GM18861 (cell line): ENCODE measurements at regions not wholly inside any gene's neighbourhood (a gene's known extent, or its start where the extent isn't known, plus 50 kb on each side); places are given as distances from the start of the nearest gene placed in this dataset.
"Not testable (repeated sequence)": the region's sequence is repeated elsewhere in the genome, so short reads cannot be mapped to it uniquely, and the experiment has no call there.

ENCODE experiments used
- ATAC-seq: cut with Tn5 transposase; IDR thresholded peaks from one replicate; pipeline ENCODE4 v1.9.1; 2021; ENCODE audit not compliant: unreplicated experiment

DNA sequence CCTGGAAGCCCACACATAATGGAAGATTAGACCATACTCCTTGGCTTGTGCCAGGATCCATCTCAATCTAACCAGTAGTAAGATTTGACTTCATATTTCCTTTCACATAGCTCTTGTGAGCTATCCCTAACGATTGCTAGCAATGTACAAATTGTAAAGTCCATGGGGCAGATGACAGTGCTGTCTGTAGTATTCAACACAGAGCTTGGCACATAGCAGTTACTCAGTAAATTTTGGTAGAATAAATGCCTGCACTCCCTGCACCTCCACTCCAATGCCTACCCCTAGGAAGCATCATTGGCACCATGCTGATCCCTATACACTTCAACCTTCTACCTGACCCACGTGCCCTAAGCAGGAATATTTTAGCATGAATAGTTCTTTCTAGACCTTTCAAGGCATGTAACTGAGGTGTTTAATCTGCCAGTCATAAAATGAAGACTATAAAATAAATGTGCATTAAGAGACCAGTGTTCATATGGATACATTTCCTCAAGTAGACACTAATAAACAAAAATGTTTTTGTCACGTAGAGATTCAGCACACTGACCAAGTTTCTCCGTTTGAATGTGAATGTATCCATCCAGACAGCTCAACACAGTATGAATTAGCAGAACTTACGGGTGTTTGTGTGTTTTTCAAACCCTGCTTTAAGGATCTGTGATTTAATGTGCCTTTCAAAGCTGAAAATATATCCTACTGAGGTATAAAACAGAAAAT, 98.8 kb downstream of the BMP4 start:
- no peak for ATAC-seq

DNA sequence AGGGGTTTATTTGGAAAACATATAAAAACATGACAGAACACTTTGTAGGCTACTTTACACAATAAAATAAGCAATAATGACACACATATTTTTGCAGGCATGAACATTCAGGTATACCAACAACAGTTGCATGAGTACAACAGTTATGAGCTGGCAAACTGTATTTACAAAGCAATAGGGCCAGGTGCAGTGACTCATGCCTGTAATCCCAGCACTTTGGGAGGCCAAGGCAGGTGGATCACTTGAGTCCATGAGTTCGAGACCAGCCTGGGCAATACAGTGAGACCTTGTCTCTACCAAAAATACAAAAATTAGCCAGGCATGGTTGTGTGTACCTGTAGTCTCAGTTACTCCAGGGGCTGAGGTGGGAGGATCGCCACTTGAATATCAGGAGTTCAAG, 101.1 kb downstream of the BMP4 start:
- no peak for ATAC-seq

DNA sequence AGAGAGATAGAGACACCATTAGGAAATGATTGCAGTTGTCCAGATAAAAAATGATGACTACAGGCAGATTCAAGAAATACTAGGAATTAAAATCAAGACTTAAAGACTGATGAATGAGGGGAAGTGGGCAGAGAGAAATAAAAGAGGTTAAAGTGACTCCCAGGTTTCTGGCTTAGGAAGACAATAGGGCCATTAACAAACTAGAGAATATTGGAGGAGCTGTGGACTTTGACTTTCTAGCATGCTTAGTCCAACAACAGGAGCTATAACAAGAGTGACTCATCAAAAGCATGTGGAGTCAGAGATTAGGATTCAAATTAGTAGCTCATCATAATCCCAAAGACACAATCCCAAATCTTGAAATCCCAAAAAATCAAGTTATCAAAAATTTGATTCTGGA, 101.5 kb downstream of the BMP4 start:
- no peak for ATAC-seq

DNA sequence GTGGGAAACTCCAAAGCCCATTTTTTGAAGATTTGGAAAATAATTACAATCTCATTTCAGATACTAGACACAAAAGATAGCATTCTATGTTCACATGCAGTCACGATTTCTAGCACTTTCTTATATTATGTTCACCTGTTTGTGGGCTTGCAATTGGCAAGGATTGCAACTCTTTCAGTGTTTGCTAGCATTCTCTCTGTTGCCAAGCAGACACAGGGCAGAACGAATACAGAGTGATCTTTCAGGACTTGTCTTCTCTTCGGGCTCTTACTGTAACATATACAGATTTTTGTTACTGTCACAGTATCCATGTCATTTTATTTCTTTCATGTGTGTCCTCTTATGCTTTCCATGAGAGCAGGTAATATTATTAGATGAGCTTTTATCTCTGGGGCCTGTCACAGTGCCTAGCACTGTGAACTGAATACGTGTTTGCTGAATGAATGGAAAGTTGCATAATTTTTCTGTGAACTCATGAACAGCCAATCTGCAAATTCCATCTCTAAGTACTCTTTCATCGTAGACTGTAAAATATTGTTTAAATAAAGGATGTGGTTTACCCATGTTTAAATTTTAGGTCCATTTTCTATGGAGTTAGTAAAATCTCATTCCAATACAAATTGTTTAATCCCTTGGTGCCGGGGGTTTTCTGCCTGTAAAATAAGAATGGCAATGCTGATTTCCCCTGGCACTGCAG, 105.1 kb downstream of the BMP4 start:
- ATAC-seq, result no peak

DNA sequence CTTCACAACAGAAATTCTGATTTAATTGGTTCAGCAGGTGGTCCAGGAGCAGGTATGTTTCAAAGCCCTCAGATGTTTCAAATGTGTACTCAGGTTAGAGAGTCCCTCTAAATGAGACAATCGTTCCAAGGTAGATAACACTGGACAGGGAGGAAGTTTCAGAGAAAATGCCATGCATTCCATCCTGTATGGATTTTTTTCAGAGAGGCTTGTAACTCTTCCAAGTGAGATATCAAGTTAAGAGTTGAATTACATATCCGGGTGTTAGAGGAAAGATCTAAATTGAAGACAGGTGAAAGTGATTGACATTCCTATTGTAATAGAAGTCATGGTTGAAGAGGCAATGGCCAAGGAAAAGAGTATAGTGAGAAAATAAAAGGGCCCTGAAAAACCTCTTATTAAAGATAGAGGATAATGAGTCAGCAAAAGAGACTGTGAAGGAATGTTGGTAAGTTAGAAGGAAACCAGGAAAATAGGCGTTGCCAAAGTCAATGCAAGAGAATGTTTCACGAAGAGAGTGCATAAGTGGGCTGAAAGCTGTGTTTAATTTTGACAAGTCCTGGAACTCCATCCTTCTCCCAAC, 105.8 kb downstream of the BMP4 start:
- ATAC-seq, result no peak

DNA sequence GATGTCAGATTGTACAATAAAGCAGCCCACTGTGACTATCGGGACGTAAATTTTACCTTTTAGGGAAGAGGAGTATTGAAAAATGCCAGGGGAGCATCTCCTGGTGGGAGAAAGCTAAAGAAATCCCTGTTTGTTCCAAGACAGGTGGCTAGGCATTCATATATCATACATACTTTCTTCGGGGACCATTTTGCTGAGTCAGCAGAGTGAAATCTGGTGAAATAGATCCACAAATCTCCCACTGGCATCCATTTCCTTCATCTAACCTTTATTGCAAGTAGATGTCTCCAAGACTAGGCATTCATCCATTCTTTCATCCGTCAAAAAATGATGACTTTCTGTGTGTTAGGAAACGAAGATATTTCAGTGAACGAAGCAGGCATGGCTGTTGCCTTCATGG, 107.1 kb downstream of the BMP4 start:
- ATAC-seq, result no peak

DNA sequence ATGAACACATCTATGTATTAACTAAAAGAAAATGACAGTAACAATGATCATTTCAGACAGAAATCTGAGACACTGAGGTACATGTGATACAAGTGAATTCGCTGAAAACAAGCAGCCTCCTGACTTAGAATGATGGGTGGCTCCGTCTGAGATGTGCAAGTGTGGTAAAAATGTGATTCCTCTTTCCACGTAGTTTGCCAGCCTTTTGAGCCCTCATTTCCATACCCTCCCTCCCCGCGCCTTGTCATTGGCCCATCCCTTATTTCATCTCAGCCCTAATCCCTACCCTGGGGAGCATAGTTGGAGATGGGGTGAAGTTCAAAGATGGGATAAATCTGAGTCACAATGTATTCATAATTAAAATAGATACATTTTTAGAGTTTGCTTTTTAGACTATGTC, 107.8 kb downstream of the BMP4 start:
- ATAC-seq, result no peak

DNA sequence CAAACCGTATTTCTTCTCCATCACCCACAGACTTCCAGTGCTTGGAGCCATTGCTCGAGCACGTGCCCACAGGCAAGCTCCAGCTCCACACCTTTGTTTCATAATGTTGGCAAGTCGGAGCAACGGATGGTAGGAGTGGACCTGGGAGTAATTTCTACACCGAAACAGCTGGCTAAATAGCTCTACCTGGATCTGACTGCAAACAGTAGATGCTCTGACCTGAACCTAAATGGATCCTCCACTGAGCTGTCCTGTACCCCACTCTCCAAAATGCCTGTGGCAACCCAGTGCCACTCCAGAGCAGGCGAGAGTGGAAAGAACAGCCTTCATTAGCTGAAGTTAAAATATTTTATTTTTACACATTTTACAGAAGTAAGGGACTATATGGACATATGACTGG, 108.7 kb downstream of the BMP4 start:
- no peak for ATAC-seq

DNA sequence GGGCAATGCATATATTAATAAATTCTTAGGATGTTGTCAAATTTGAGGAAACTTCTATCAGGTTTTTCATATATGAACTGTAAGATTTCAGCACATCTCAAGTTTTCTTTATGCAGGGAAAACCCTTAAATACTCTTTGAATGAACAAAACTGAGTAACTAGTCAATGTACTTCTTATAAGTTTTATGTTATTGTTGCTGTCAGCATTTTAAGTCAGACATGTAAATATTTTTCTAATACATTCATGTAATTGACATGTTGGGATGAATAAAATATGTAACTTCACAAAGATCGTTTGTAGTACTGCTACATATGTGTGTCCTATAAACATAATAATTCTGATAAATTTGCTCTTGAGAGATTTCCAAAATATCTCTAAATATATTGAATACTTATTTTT, 109.6 kb downstream of the BMP4 start:
- no peak for ATAC-seq

DNA sequence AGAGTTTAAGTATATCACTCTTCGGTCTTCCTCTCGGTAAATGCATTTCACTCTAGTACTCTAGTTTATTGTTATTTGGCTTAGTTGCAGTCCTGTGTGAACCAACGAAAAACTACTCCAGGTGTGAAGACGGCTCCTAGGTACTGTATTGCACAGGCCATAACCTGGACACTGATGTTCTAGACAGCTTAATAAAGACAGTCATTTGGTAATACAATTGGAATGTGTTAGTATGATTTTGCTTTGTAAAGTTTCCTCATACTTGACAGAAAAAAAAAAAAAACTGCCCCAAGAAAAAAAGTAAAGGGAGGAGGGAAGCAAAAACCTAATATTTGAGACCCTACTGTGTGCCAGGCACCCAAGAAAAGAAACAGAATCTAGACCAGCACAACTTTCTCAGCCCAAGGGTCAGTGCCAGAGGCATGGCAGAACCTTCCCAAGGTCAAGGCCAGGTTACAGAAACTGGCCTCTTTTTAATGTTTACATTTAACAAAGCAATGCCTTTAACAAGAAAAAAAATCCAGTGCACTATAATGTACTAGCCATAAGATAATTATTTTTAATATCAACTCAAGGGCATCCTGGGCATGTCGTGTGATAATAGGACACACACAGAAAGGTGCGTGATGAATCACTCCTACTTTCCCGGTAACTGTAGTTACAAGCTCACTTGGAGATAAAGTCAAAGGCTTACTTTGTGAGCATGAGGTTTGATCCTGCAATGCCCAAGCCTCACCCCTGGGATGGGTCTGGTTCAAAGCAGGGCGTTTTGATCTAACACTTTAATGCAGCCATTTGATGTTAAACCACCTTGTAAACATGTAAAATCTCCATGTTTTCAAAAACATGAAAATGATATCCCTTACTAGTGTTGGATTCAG, 110.6 kb downstream of the BMP4 start:
- ATAC-seq, result no peak

DNA sequence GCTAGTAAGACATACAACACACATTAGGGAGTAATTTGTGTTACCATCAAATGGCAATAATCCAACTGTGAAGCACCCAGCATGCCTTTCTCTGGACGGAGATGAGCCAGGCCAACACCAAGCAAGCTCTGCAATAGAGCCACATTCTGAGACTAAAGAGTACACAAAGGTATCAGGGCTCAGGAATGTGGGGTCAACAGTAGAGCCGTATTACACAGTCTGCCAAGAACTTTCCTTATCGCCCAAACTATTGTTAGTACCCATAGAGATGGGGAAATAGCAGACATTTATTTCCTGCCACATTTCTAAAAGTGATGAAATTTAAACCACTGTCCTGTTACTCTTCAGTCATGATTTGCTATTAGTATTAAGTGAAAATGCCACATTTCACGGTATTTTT, 113.7 kb downstream of the BMP4 start:
- no peak for ATAC-seq

DNA sequence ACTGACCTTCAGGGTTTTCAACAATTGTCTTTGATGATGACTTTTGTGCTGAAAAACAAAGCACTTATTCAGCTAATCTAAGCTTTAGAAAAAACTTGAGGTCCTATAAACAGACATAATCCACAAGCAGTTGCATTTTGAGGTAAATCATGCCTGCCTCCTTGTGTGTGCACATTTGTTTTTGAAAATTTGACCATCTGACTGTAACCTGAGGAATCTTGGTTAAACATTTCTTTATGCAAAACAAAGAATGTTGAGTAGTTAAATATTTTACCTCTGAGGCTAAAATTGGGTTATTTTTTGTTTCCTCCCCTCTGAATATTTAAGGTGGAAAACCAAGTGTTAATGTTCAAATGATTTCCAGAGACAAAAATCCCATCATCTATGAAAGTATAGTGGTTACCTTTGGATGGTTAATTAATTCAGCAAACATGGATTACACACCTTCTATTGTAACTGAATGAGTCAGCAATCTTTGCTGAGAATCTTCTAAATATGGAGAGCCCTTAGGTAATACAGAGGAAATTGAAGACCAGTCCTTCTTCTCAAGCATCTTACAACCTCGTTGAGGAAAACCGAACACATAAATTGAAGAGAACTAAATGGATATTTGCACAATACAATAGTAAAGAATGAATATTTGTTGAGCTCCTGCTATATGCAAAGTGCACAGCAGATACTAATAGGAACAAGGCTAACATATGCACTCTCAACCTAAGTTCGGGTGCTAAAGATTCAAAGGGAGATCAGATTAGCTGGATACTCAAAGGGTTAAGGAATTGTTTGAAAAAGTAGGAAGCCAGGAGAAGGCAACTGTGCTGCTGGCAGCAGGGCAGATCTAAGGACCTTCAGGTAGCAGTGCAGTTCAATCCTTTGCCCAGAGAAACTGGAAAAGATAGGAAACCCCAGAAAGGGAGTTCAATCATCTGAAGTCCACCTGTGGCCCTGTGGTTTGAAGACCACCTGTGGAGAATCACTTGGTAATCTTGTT, 115.2 kb downstream of the BMP4 start:
- ATAC-seq, result no peak

DNA sequence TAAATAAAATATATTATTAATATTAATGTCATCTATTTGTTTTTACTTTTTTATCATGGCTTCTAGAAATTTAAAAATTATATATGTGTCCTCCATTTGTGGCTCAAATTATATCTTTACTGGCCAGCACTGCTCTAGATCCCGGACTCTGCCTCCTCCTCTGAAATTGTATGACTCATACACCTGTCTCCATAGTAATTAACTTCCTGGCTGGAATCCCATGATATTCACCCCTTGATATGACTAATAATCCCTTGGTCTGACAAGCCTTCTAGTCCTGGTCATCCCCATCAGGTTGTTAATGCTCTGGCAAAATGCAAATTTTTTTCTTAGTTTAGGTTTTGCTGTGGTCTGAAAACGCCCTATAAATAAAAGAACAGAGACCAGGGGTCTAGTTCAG, 116.2 kb downstream of the BMP4 start:
- no peak for ATAC-seq

DNA sequence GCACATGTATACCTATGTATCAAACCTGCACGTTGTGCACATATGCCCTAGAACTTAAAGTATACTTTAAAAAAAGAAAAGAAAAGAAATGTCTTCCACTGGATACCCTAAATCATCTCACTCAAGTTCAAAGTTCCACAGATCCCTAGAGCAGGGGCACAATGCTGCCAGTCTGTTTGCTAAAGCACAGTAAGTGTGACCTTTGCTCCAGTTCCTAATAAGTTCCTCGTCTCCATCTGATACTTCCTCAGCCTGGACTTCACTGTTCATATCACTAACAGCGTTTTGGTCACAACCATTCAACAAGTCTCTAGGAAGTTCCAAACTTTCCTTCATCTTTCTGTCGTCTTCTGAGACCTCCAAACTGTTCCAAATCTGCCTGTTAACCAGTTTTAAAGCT, 118.3 kb downstream of the BMP4 start:
- ATAC-seq, result no peak

DNA sequence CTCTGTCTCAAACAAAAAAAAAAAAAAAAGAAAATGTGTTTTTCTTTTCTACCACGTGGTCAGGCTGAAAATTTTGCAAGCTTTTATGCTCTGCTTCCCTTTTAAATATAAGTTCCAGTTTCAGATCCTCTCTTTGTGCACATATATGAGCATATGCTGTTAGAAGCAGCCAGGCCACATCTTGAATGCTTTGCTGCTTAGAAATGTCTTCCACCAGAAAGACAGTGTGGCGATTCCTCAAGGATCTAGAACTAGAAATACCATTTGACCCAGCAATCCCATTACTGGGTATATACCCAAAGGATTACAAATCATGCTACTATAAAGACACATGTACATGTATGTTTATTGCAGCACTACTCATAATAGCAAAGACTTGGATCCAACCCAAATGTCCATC, 119.0 kb downstream of the BMP4 start:
- not testable (repeated sequence) for ATAC-seq

DNA sequence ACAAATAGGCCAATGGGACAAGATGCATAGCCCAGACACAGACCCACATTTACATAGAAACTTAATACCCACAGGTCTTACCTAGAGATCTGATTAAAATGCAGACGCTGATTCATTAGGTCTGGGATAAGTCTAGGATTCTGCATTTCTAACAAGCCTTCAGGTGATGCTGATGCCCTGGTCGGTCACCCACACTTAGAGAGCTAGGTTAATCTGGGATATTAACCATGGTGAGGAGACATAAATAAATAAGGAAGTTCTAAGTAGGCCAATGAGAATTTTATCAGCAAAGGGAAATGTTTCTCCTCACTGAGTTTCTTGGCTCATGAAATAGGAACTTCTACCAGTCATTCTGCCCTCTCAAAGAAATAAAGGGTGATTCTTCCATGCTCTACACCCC, 120.1 kb downstream of the BMP4 start:
- ATAC-seq, result no peak

DNA sequence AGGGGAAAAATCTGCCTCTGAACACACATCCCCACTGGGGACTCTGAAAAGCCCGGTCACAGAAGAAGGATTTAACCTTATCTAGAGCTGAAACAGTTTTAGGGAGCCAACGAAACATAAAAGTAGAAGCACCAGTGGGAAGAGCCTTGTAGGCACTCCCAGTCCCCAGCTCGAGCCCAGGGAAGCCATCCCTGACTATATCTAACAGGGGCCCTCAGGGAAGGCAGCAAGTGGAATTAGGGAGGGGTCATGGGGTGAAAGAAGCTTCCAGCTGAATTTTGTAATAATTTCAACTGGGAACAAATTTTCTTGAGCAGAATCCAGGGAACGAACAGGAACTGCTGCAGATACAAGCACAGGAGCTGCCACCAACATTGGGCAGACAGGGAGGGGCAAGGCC, 127.8 kb downstream of the BMP4 start:
- ATAC-seq, result no peak

DNA sequence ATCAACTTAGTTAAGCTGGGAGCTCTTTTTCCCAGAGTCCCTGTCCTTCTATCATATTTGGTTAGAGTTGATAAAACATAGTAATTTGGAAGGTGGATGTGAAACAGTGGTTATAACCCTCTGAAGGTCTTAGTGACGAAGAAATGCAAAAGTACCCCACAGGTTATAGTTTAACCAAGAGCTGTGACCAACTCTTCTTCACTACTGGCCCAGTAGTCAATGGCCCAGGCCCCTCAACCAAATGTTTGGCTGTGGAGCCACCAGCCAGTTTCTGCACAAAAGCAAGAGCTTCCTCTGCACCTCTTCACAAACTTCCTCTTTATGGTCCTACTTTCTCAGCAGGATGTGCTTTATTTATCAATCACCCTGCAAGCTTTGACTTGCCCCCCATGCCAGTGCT, 132.6 kb downstream of the BMP4 start:
- peak; percentile 93 for ATAC-seq

DNA sequence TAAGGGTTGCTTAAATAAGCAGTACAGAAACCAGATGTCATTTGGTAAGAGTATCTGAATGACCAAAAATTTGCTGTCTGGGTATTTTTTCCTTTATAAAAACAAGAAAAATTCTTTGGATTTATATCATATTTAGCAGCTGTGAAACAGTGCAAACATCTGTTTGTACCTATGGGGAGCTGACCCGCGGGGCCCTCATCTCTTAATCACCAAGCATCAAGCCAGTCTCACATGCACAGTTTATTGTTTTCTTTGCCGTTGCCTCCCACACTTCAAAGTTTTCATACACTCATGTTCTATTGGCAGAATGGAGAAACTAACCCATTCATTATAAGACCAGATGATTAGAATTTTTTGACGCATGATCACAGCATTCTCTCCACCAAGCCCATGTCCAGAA, 142.2 kb downstream of the BMP4 start:
- ATAC-seq, result no peak

DNA sequence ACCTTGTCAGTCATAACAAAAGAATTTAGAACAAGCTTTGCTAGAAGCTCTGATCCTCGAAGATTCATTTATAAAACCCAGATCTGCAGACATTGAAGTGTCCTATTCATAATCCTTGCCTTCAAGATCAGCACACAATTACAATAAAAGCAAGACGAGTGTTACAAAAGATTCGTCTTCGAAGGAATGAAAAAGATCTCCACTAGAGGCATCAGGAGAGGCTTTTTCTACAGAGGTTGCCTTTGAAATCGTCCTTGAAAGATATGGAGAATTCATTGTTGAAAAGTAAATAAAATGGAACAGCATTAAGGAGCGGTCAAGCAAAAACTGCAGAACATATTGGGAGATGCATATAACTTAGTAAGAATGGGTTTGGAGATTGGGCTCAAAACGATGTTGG, 146.4 kb downstream of the BMP4 start:
- ATAC-seq, result no peak
